Tibial nerve (tissue), 3 donors: ENCODE measurements at regions not wholly inside any gene's neighbourhood (a gene's known extent, or its start where the extent isn't known, plus 50 kb on each side); places are given as distances from the start of the nearest gene placed in this dataset.

Source experiments
- CTCF ChIP-seq, 5 experiments: fragments of 200-600 bp in 3 of 5; fragments of 450-650 bp in 2 of 5; sonication (generic) in 3 of 5; IDR thresholded peaks; one replicate each; pipeline ENCODE4 v1.5.1; 2016 to 2019; ENCODE audit warnings: antibody characterized with exemption in 5 of 5, mild to moderate bottlenecking in 3 of 5, moderate library complexity in 2 of 5
- POLR2A ChIP-seq, 2 donors: fragments of 450-650 bp; IDR thresholded peaks; one replicate each; pipeline ENCODE4 v1.6.1; 2017; ENCODE audit warnings: antibody characterized with exemption in 2 of 2, mild to moderate bottlenecking in 2 of 2, moderate library complexity in 2 of 2

DNA sequence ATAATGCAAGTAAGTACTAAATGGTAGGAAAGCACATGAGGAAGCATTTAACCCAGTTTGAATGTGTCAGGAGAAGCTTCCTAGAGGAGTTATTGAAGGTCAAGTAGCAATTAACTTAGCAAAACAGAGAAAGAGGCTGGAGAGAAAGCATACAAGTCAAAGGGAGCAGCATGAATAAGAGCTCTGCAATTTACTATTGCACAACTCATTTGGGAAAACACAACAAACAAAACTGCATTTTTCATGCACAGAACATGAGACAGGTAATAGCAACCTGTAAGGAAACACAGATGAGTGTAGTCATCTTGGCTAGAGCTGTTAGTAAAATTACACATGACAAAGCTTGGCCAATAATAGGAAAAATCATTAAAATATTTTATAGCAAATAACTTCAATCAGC, 538.1 kb downstream of the PPP4R3C start:
- TF ChIP-seq CTCF (IDR thresholded peaks at IDR 0.05) (no peak), POLR2A (IDR thresholded peaks at IDR 0.05) (no peak)
